Upper lobe of right lung (tissue), 1 donor: ENCODE measurements at regions not wholly inside any gene's neighbourhood (a gene's known extent, or its start where the extent isn't known, plus 50 kb on each side); places are given as distances from the start of the nearest gene placed in this dataset.

Experiments used
- ATAC-seq: fragments of 200-7000 bp; cut with Tn5 transposase; one replicate; pipeline ENCODE4 v1.9.1; 2020; ENCODE audit warnings: mild to moderate bottlenecking, moderate library complexity
- DNase-seq: peaks from one replicate; pipeline ENCODE4 v3.0.0-alpha.2; 2020
- H3K27ac ChIP-seq: fragments of 200-600 bp; one replicate; pipeline ENCODE4 v1.8.0; 2022
- H3K27me3 ChIP-seq: fragments of 200-600 bp; one replicate; pipeline ENCODE4 v1.8.0; 2022; ENCODE audit warnings: mild to moderate bottlenecking
- H3K36me3 ChIP-seq: fragments of 200-600 bp; one replicate; pipeline ENCODE4 v1.8.0; 2022
- H3K4me1 ChIP-seq: fragments of 200-600 bp; one replicate; pipeline ENCODE4 v1.8.0; 2022
- H3K4me3 ChIP-seq: fragments of 200-600 bp; one replicate; pipeline ENCODE4 v1.8.0; 2022; ENCODE audit warnings: mild to moderate bottlenecking
- H3K9me3 ChIP-seq: fragments of 200-600 bp; one replicate; pipeline ENCODE4 v1.8.0; 2022
- CTCF ChIP-seq: fragments of 200-600 bp; IDR thresholded peaks from one replicate; pipeline ENCODE4 v1.8.0; 2022; ENCODE audit warnings: antibody characterized with exemption
- intact Hi-C: fragments of 100-400 bp; cut with DNase I; formaldehyde crosslinking; loops from one replicate; pipeline ENCODE4 v1.11.0; 2022
- donor health status: DM: no; HTN: yes; CAD: no; lungs with severe emphysema.

GRCh38 chr16:35174016-35174415, 1714.6 kb downstream of the TP53TG3F start:
- no peak for TF ChIP-seq CTCF
- H3K27me3 ChIP-seq: no peaks in the 10 kb centered on the region
- no peaks in the 10 kb centered on the region for H3K4me1 ChIP-seq
- peak; percentile 39 for DNase-seq
- intact Hi-C loops: no loop called here
- H3K9me3 ChIP-seq: no peaks in the 10 kb centered on the region
- no peak for ATAC-seq
- no peaks in the 10 kb centered on the region for H3K36me3 ChIP-seq
- no peak overlapping the region for H3K4me3 ChIP-seq
- no peak overlapping the region for H3K27ac ChIP-seq

GRCh38 chr16:35176449-35176848, 1717.0 kb downstream of the TP53TG3F start:
- H3K36me3 ChIP-seq: no peaks in the 10 kb centered on the region
- no peak for TF ChIP-seq CTCF
- no peaks in the 10 kb centered on the region for H3K9me3 ChIP-seq
- intact Hi-C loops: no loop called here
- DNase-seq (no peak), ATAC-seq (no peak)
- no peak overlapping the region for H3K27ac ChIP-seq
- H3K27me3 ChIP-seq: no peaks in the 10 kb centered on the region
- H3K4me3 ChIP-seq: no peak overlapping the region
- H3K4me1 ChIP-seq: no peaks in the 10 kb centered on the region

GRCh38 chr16:35177851-35178250, 1718.4 kb downstream of the TP53TG3F start:
- H3K27ac ChIP-seq: no peak overlapping the region
- DNase-seq: no peak
- no peaks in the 10 kb centered on the region for H3K4me1 ChIP-seq
- H3K9me3 ChIP-seq: no peaks in the 10 kb centered on the region
- no peak for ATAC-seq
- no peak for TF ChIP-seq CTCF
- intact Hi-C loops: no loop called here
- H3K36me3 ChIP-seq: no peaks in the 10 kb centered on the region
- no peak overlapping the region for H3K4me3 ChIP-seq
- H3K27me3 ChIP-seq: no peaks in the 10 kb centered on the region

- TF ChIP-seq CTCF: no peak
- ATAC-seq: no peak
- Histone ChIP-seq H3K4me3 (no peak overlapping the region), H3K4me1 (no peaks in the 10 kb centered on the region), H3K27me3 (no peaks in the 10 kb centered on the region), H3K27ac (no peak overlapping the region), H3K9me3 (no peaks in the 10 kb centered on the region), H3K36me3 (no peaks in the 10 kb centered on the region)
- DNase-seq: no peak
- intact Hi-C loops: no loop called here
Observed at GRCh38 chr16:35180970-35181369, 1721.6 kb downstream of the TP53TG3F start.

GRCh38 chr16:35181422-35182030, 1722.1 kb downstream of the TP53TG3F start:
- no peak for TF ChIP-seq CTCF
- ATAC-seq (no peak), DNase-seq (no peak)
- intact Hi-C loops: no loop called here
- H3K36me3 ChIP-seq: no peaks in the 10 kb centered on the region
- H3K9me3 ChIP-seq: no peaks in the 10 kb centered on the region
- H3K4me1 ChIP-seq: no peaks in the 10 kb centered on the region
- H3K4me3 ChIP-seq: no peak overlapping the region
- H3K27ac ChIP-seq: no peak overlapping the region
- H3K27me3 ChIP-seq: no peaks in the 10 kb centered on the region
